GM23338 (cell line): ENCODE measurements at regions not wholly inside any gene's neighbourhood (a gene's known extent, or its start where the extent isn't known, plus 50 kb on each side); places are given as distances from the start of the nearest gene placed in this dataset.

Source experiments
- ATAC-seq: fragments of 200-7000 bp; cut with Tn5 transposase; 3 replicates; pipeline ENCODE4 v1.9.1; 2020
- DNase-seq: peaks from one replicate; pipeline ENCODE4 v3.0.0-alpha.2; 2015; ENCODE audit warnings: low spot score
- H2AFZ ChIP-seq: fragments of 200-600 bp; sonication (generic); 2 replicates; pipeline ENCODE4 v1.8.0; 2016; ENCODE audit warnings: antibody characterized with exemption, mild to moderate bottlenecking, moderate library complexity
- H3F3A ChIP-seq: fragments of 200-600 bp; sonication (generic); replicated peaks from 2 replicates; pipeline ENCODE4 v1.8.0; 2017; ENCODE audit warnings: antibody characterized with exemption, mixed run types, low read depth
- H3K27ac ChIP-seq: fragments of 200-600 bp; sonication (generic); 2 replicates; pipeline ENCODE4 v1.6.1; 2016; ENCODE audit warnings: low read depth
- H3K27me3 ChIP-seq: fragments of 200-600 bp; sonication (generic); 2 replicates; pipeline ENCODE4 v1.8.0; 2016; ENCODE audit warnings: mild to moderate bottlenecking, mixed run types, moderate library complexity; ENCODE audit not compliant: insufficient read depth
- H3K36me3 ChIP-seq: fragments of 200-600 bp; sonication (generic); 2 replicates; pipeline ENCODE4 v1.8.0; 2016; ENCODE audit warnings: mild to moderate bottlenecking; ENCODE audit not compliant: insufficient read depth
- H3K4me1 ChIP-seq: fragments of 200-600 bp; sonication (generic); 2 replicates; pipeline ENCODE4 v1.8.0; 2016; ENCODE audit warnings: mild to moderate bottlenecking, moderate library complexity; ENCODE audit not compliant: insufficient read depth
- H3K4me2 ChIP-seq: fragments of 200-600 bp; sonication (generic); 2 replicates; pipeline ENCODE4 v1.7.1; 2017; ENCODE audit warnings: mixed run types
- H3K4me3 ChIP-seq: fragments of 200-600 bp; sonication (generic); 2 replicates; pipeline ENCODE4 v1.6.1; 2016; ENCODE audit warnings: mixed run types
- H3K79me2 ChIP-seq: fragments of 200-600 bp; sonication (generic); replicated peaks from 2 replicates; pipeline ENCODE4 v1.8.0; 2017; ENCODE audit warnings: mild to moderate bottlenecking; ENCODE audit not compliant: insufficient read depth
- H3K9me2 ChIP-seq: fragments of 200-600 bp; sonication (generic); 2 replicates; pipeline ENCODE4 v1.8.0; 2017; ENCODE audit not compliant: insufficient read depth
- H4K20me1 ChIP-seq: fragments of 200-600 bp; sonication (generic); replicated peaks from 2 replicates; pipeline ENCODE4 v1.8.0; 2017; ENCODE audit warnings: mild to moderate bottlenecking; ENCODE audit not compliant: insufficient read depth
- H3K27ac Mint-ChIP-seq: 2 replicates; pipeline ENCODE4 v1.8.0; 2020; ENCODE audit warnings: inconsistent platforms, mild to moderate bottlenecking, moderate library complexity, mixed read lengths
- H3K27me3 Mint-ChIP-seq: 3 replicates; pipeline ENCODE4 v1.8.0; 2022; ENCODE audit warnings: low read depth, mild to moderate bottlenecking, moderate library complexity, mixed read lengths, inconsistent platforms; ENCODE audit not compliant: insufficient read depth, poor library complexity
- H3K36me3 Mint-ChIP-seq: 3 replicates; pipeline ENCODE4 v1.8.0; 2021; ENCODE audit warnings: low read depth, mild to moderate bottlenecking, inconsistent platforms, moderate library complexity, mixed read lengths
- H3K4me1 Mint-ChIP-seq: 3 replicates; pipeline ENCODE4 v1.8.0; 2020; ENCODE audit warnings: mild to moderate bottlenecking, inconsistent platforms, mixed read lengths
- H3K4me3 Mint-ChIP-seq: 3 replicates; pipeline ENCODE4 v1.8.0; 2021; ENCODE audit warnings: moderate library complexity, mild to moderate bottlenecking, inconsistent platforms, mixed read lengths
- H3K9me3 Mint-ChIP-seq: 3 replicates; pipeline ENCODE4 v1.8.0; 2020; ENCODE audit warnings: moderate library complexity, mild to moderate bottlenecking, inconsistent platforms, mixed read lengths
- CREB1 ChIP-seq: fragments of 250-450 bp; sonication (Bioruptor Pico); IDR thresholded peaks from 2 replicates; pipeline ENCODE4 v1.5.0; 2020; ENCODE audit warnings: low read depth, mild to moderate bottlenecking, moderate library complexity
- CTCF ChIP-seq, 2 experiments: fragments of 200-600 bp in 1 of 2; sonication (generic) in 1 of 2; conservative IDR thresholded peaks; 2 replicates each; pipeline versions ENCODE4 v1.5.1 to v1.6.1; 2016 to 2017; ENCODE audit warnings: antibody characterized with exemption in 2 of 2, low read depth in 2 of 2, mild to moderate bottlenecking in 2 of 2, moderate library complexity in 1 of 2
- ETS1 ChIP-seq: IDR thresholded peaks from 2 replicates; pipeline ENCODE4 v1.6.1; 2016; ENCODE audit warnings: antibody characterized with exemption
- EZH2phosphoT487 ChIP-seq: fragments of 200-600 bp; sonication (generic); IDR thresholded peaks from one replicate; pipeline ENCODE4 v1.8.1; 2018; ENCODE audit warnings: antibody characterized with exemption; ENCODE audit not compliant: unreplicated experiment
- NANOG ChIP-seq: IDR thresholded peaks from 2 replicates; pipeline ENCODE4 v1.6.1; 2016; ENCODE audit warnings: antibody characterized with exemption, borderline replicate concordance
- STAT1 ChIP-seq: IDR thresholded peaks from one replicate; pipeline ENCODE4 v1.6.1; 2016; ENCODE audit warnings: antibody characterized with exemption; ENCODE audit not compliant: unreplicated experiment
- ZNF331 ChIP-seq: fragments of 250-450 bp; sonication (Bioruptor Pico); IDR thresholded peaks from 2 replicates; pipeline ENCODE4 v1.5.0; 2020; ENCODE audit warnings: low read depth, mild to moderate bottlenecking, moderate library complexity
- ZNF462 ChIP-seq: fragments of 250-450 bp; sonication (Bioruptor Pico); IDR thresholded peaks from 2 replicates; pipeline ENCODE4 v1.5.0; 2020; ENCODE audit warnings: mild to moderate bottlenecking, moderate library complexity

GRCh38 chr5:99129768-99130501 is 201.1 kb upstream of the CHD1 start:
- Histone ChIP-seq H3K27me3 (no peaks in the 10 kb centered on the region), H4K20me1 (no peaks in the 10 kb centered on the region), H3K36me3 (no peaks in the 10 kb centered on the region), H3K79me2 (no peaks in the 10 kb centered on the region), H3K4me2 (no peak overlapping the region), H2AFZ (peak overlapping the region; percentile 78), H3K4me1 (0 out of 2 replicates have a peak, but pooled peaks cover 5% of the 10 kb centered on the region), H3K4me3 (no peak overlapping the region), H3K27ac (no peak overlapping the region), H3F3A (no peaks in the 10 kb centered on the region), H3K9me2 (no peaks in the 10 kb centered on the region)
- ATAC-seq (no peak), DNase-seq (no peak)
- Mint-ChIP-seq H3K4me3 (no peak overlapping the region), H3K4me1 (0 out of 3 replicates have a peak, but pooled peaks cover 2% of the 10 kb centered on the region), H3K27me3 (no peaks in the 10 kb centered on the region), H3K9me3 (no peaks in the 10 kb centered on the region), H3K36me3 (no peaks in the 10 kb centered on the region), H3K27ac (no peak overlapping the region)
- no peak for TF ChIP-seq CREB1 (CRISPR knock-in tag)
- TF ChIP-seq CTCF (conservative IDR thresholded peaks at IDR 0.05; ENCODE audit: low read depth in 2 of 2), result no peak
- TF ChIP-seq EZH2phosphoT487, result no peak
- TF ChIP-seq ZNF331, result no peak
- no peak for TF ChIP-seq ETS1

GRCh38 chr5:99122976-99123375 is 194.2 kb upstream of the CHD1 start:
- Histone ChIP-seq H4K20me1 (no peaks in the 10 kb centered on the region), H3K4me2 (no peak overlapping the region), H3K27me3 (no peaks in the 10 kb centered on the region), H3K79me2 (no peaks in the 10 kb centered on the region), H3K4me3 (no peak overlapping the region), H3K4me1 (no peaks in the 10 kb centered on the region), H3K36me3 (no peaks in the 10 kb centered on the region), H3F3A (no peaks in the 10 kb centered on the region), H2AFZ (no peak overlapping the region), H3K9me2 (no peaks in the 10 kb centered on the region), H3K27ac (no peak overlapping the region)
- H3K27me3 Mint-ChIP-seq, result peaks cover 2% of the 10 kb centered on the region
- no peak overlapping the region for H3K4me3 Mint-ChIP-seq
- ATAC-seq (no peak), DNase-seq (no peak)
- no peaks in the 10 kb centered on the region for H3K9me3 Mint-ChIP-seq
- H3K36me3 Mint-ChIP-seq, result no peaks in the 10 kb centered on the region
- no peaks in the 10 kb centered on the region for H3K4me1 Mint-ChIP-seq
- no peak overlapping the region for H3K27ac Mint-ChIP-seq
- TF ChIP-seq STAT1 (no peak), EZH2phosphoT487 (no peak), ZNF462 (no peak), CREB1 (CRISPR knock-in tag) (no peak), NANOG (no peak), CTCF (conservative IDR thresholded peaks at IDR 0.05; ENCODE audit: low read depth in 2 of 2) (no peak)
